BE2C (cell line): ENCODE measurements at regions not wholly inside any gene's neighbourhood (a gene's known extent, or its start where the extent isn't known, plus 50 kb on each side); places are given as distances from the start of the nearest gene placed in this dataset.

Experiments
- DNase-seq: peaks from one replicate; pipeline ENCODE4 v3.0.0-alpha.2; 2020
- H3K27me3 ChIP-seq: fragments of 250-450 bp; sonication (Bioruptor Pico); 2 replicates; pipeline ENCODE4 v1.5.1; 2020; ENCODE audit warnings: mild to moderate bottlenecking
- H3K36me3 ChIP-seq: fragments of 250-450 bp; sonication (Bioruptor Pico); 2 replicates; pipeline ENCODE4 v1.5.1; 2020; ENCODE audit warnings: mild to moderate bottlenecking
- H3K4me1 ChIP-seq: fragments of 250-450 bp; sonication (Bioruptor Pico); 2 replicates; pipeline ENCODE4 v1.5.1; 2020
- H3K4me3 ChIP-seq: 2 replicates; pipeline ENCODE4 v1.5.1; 2011; ENCODE audit warnings: low read depth, low read length
- H3K9me3 ChIP-seq: fragments of 250-450 bp; sonication (Bioruptor Pico); 2 replicates; pipeline ENCODE4 v1.5.1; 2020
- CTCF ChIP-seq: IDR thresholded peaks from 2 replicates; pipeline ENCODE4 v1.5.1; 2012; ENCODE audit warnings: mild to moderate bottlenecking, low read depth, low read length

GRCh38 chr18:30888344-30888743, 154.2 kb downstream of the DSC3 start:
- Histone ChIP-seq H3K27me3 (peaks cover 3% of the 10 kb centered on the region; the same call in 1 of the 2 replicates), H3K4me1 (no peaks in the 10 kb centered on the region), H3K36me3 (no peaks in the 10 kb centered on the region), H3K4me3 (no peak overlapping the region), H3K9me3 (no peaks in the 10 kb centered on the region)
- DNase-seq, result no peak
- no peak for TF ChIP-seq CTCF

- H3K9me3 ChIP-seq, result no peaks in the 10 kb centered on the region
- no peak overlapping the region for H3K4me3 ChIP-seq
- H3K4me1 ChIP-seq, result no peaks in the 10 kb centered on the region
- H3K36me3 ChIP-seq, result no peaks in the 10 kb centered on the region
- DNase-seq, result no peak
- peaks cover 3% of the 10 kb centered on the region; the same call in 1 of the 2 replicates for H3K27me3 ChIP-seq
- TF ChIP-seq CTCF, result no peak
Measured at GRCh38 chr18:30886998-30887397, 155.5 kb downstream of the DSC3 start.

GRCh38 chr18:30870466-30870865, 172.1 kb downstream of the DSC3 start:
- Histone ChIP-seq H3K27me3 (no peaks in the 10 kb centered on the region), H3K4me3 (no peak overlapping the region), H3K9me3 (no peaks in the 10 kb centered on the region), H3K36me3 (no peaks in the 10 kb centered on the region), H3K4me1 (no peaks in the 10 kb centered on the region)
- no peak for DNase-seq
- TF ChIP-seq CTCF, result no peak

GRCh38 chr18:30862900-30863299, 179.6 kb downstream of the DSC3 start:
- Histone ChIP-seq H3K4me3 (no peak overlapping the region), H3K36me3 (no peaks in the 10 kb centered on the region), H3K27me3 (no peaks in the 10 kb centered on the region), H3K4me1 (no peaks in the 10 kb centered on the region), H3K9me3 (no peaks in the 10 kb centered on the region)
- DNase-seq, result no peak
- no peak for TF ChIP-seq CTCF

- Histone ChIP-seq H3K36me3 (no peaks in the 10 kb centered on the region), H3K9me3 (no peaks in the 10 kb centered on the region), H3K27me3 (no peaks in the 10 kb centered on the region), H3K4me3 (no peak overlapping the region), H3K4me1 (no peaks in the 10 kb centered on the region)
- no peak for DNase-seq
- TF ChIP-seq CTCF, result no peak
Measured at GRCh38 chr18:30860741-30861140, 181.8 kb downstream of the DSC3 start.

- TF ChIP-seq CTCF, result no peak
- DNase-seq, result no peak
- no peaks in the 10 kb centered on the region for H3K36me3 ChIP-seq
- no peaks in the 10 kb centered on the region for H3K27me3 ChIP-seq
- H3K4me1 ChIP-seq, result no peaks in the 10 kb centered on the region
- H3K4me3 ChIP-seq, result no peak overlapping the region
- no peaks in the 10 kb centered on the region for H3K9me3 ChIP-seq
Measured at GRCh38 chr18:30859036-30859435, 183.5 kb downstream of the DSC3 start.
